H9 (cell line): ENCODE measurements at regions not wholly inside any gene's neighbourhood (a gene's known extent, or its start where the extent isn't known, plus 50 kb on each side); places are given as distances from the start of the nearest gene placed in this dataset.
A peak's percentile ranks its signal among the peaks of the same experiment; 100 is the strongest.

Experiments
- DNase-seq: peaks from one replicate; pipeline ENCODE4 v3.0.0-alpha.2; 2017
- H2AFZ ChIP-seq: one replicate; pipeline ENCODE4 v1.6.1; 2013; ENCODE audit warnings: mild to moderate bottlenecking, low read length, control low read depth, moderate library complexity
- H2AK5ac ChIP-seq: 2 replicates; pipeline ENCODE4 v1.6.1; 2013; ENCODE audit warnings: low read length, control low read depth, mixed read lengths; ENCODE audit not compliant: insufficient read length
- H2BK120ac ChIP-seq: one replicate; pipeline ENCODE4 v1.6.1; 2013; ENCODE audit warnings: low read depth, mild to moderate bottlenecking, low read length, control low read depth, inconsistent platforms; ENCODE audit not compliant: poor library complexity, severe bottlenecking
- H2BK12ac ChIP-seq: 2 replicates; pipeline ENCODE4 v1.6.1; 2013; ENCODE audit warnings: low read length, control low read depth, mixed read lengths, low read depth; ENCODE audit not compliant: insufficient read length
- H2BK15ac ChIP-seq: 2 replicates; pipeline ENCODE4 v1.6.1; 2013; ENCODE audit warnings: low read depth, low read length, control low read depth
- H2BK20ac ChIP-seq: one replicate; pipeline ENCODE4 v1.6.1; 2013; ENCODE audit warnings: low read depth, mild to moderate bottlenecking, low read length, control low read depth, inconsistent platforms; ENCODE audit not compliant: poor library complexity, severe bottlenecking
- H2BK5ac ChIP-seq: 2 replicates; pipeline ENCODE4 v1.6.1; 2013; ENCODE audit warnings: low read length, control low read depth, mixed read lengths; ENCODE audit not compliant: insufficient read length
- H3K14ac ChIP-seq: 2 replicates; pipeline ENCODE4 v1.6.1; 2013; ENCODE audit warnings: low read length, control low read depth; ENCODE audit not compliant: insufficient read depth
- H3K18ac ChIP-seq: 2 replicates; pipeline ENCODE4 v1.6.1; 2013; ENCODE audit warnings: low read depth, mild to moderate bottlenecking, mixed read lengths, low read length, control low read depth; ENCODE audit not compliant: insufficient read length
- H3K23ac ChIP-seq: 2 replicates; pipeline ENCODE4 v1.6.1; 2013; ENCODE audit warnings: low read length, control low read depth, mixed read lengths, low read depth; ENCODE audit not compliant: insufficient read length
- H3K23me2 ChIP-seq: 2 replicates; pipeline ENCODE4 v1.6.1; 2013; ENCODE audit warnings: low read depth, mild to moderate bottlenecking, mixed read lengths, low read length, control low read depth; ENCODE audit not compliant: insufficient read length, poor library complexity, severe bottlenecking
- H3K27ac ChIP-seq: 2 replicates; pipeline ENCODE4 v1.5.1; 2013; ENCODE audit warnings: low read length, control low read depth, mixed read lengths, low read depth; ENCODE audit not compliant: insufficient read length
- H3K27me3 ChIP-seq: 2 replicates; pipeline ENCODE4 v1.6.1; 2013; ENCODE audit warnings: low read length, control low read depth, inconsistent platforms; ENCODE audit not compliant: insufficient read depth
- H3K4ac ChIP-seq: 2 replicates; pipeline ENCODE4 v1.6.1; 2013; ENCODE audit warnings: low read depth, mild to moderate bottlenecking, control low read depth, inconsistent platforms, low read length, moderate library complexity
- H3K4me1 ChIP-seq: 2 replicates; pipeline ENCODE4 v1.6.1; 2013; ENCODE audit warnings: low read length, control low read depth, inconsistent platforms; ENCODE audit not compliant: insufficient read depth
- H3K4me2 ChIP-seq: 2 replicates; pipeline ENCODE4 v1.6.1; 2013; ENCODE audit warnings: low read length, control low read depth, mixed read lengths; ENCODE audit not compliant: insufficient read length, insufficient read depth
- H3K56ac ChIP-seq: 2 replicates; pipeline ENCODE4 v1.6.1; 2013; ENCODE audit warnings: low read depth, mild to moderate bottlenecking, mixed read lengths, low read length, control low read depth; ENCODE audit not compliant: insufficient read length
- H3K79me1 ChIP-seq: 2 replicates; pipeline ENCODE4 v1.6.1; 2013; ENCODE audit warnings: low read depth, mild to moderate bottlenecking, moderate library complexity, low read length, control low read depth, inconsistent platforms; ENCODE audit not compliant: insufficient read depth, poor library complexity, severe bottlenecking
- H3K79me2 ChIP-seq: 2 replicates; pipeline ENCODE4 v1.6.1; 2013; ENCODE audit warnings: low read length, control low read depth, inconsistent platforms; ENCODE audit not compliant: insufficient read depth
- H3K9ac ChIP-seq: 2 replicates; pipeline ENCODE4 v1.6.1; 2013; ENCODE audit warnings: low read length, control low read depth, mixed read lengths; ENCODE audit not compliant: insufficient read length; ENCODE audit errors: extremely low read depth
- H3K9me3 ChIP-seq: one replicate; pipeline ENCODE4 v1.6.1; 2013; ENCODE audit warnings: low read depth, low read length, inconsistent platforms; ENCODE audit not compliant: control insufficient read depth
- H3T11ph ChIP-seq: one replicate; pipeline ENCODE4 v1.6.1; 2013; ENCODE audit warnings: mild to moderate bottlenecking, low read length, control low read depth, inconsistent platforms
- H4K20me1 ChIP-seq: one replicate; pipeline ENCODE4 v1.6.1; 2013; ENCODE audit not compliant: control insufficient read depth, insufficient read length, insufficient read depth
- H4K5ac ChIP-seq: 2 replicates; pipeline ENCODE4 v1.6.1; 2013; ENCODE audit warnings: low read depth, mild to moderate bottlenecking, mixed read lengths, low read length, control low read depth; ENCODE audit not compliant: insufficient read length
- H4K8ac ChIP-seq: replicated peaks from 2 replicates; pipeline ENCODE4 v1.6.1; 2013; ENCODE audit warnings: low read length, control low read depth, mixed read lengths, low read depth; ENCODE audit not compliant: insufficient read length
- H4K91ac ChIP-seq: 2 replicates; pipeline ENCODE4 v1.6.1; 2013; ENCODE audit warnings: low read depth, mild to moderate bottlenecking, moderate library complexity, mixed read lengths, low read length, control low read depth; ENCODE audit not compliant: insufficient read length
- H3K27ac Mint-ChIP-seq, 3 experiments: 2 replicates in 2 of 3; 3 replicates in 1 of 3; pipeline ENCODE4 v1.8.0; 2020 to 2021; ENCODE audit warnings: mixed read lengths in 3 of 3, mild to moderate bottlenecking in 1 of 3, moderate library complexity in 1 of 3
- H3K27me3 Mint-ChIP-seq: 2 replicates; pipeline ENCODE4 v1.8.0; 2021; ENCODE audit warnings: low read depth, mild to moderate bottlenecking, moderate library complexity, mixed read lengths
- H3K36me3 Mint-ChIP-seq, 3 experiments: 2 replicates in 2 of 3; 3 replicates in 1 of 3; pipeline ENCODE4 v1.8.0; 2020 to 2021; ENCODE audit warnings: low read depth in 3 of 3, mixed read lengths in 3 of 3; ENCODE audit not compliant: insufficient read depth in 1 of 3
- H3K4me1 Mint-ChIP-seq, 2 experiments: 2 replicates each; pipeline ENCODE4 v1.8.0; 2020; ENCODE audit warnings: mixed read lengths in 2 of 2
- H3K4me3 Mint-ChIP-seq, 2 experiments: 2 replicates in 1 of 2; 3 replicates in 1 of 2; pipeline ENCODE4 v1.8.0; 2020 to 2021; ENCODE audit warnings: mild to moderate bottlenecking in 2 of 2, mixed read lengths in 2 of 2, moderate library complexity in 1 of 2
- H3K9me3 Mint-ChIP-seq, 2 experiments: 2 replicates in 1 of 2; 3 replicates in 1 of 2; pipeline ENCODE4 v1.8.0; 2020; ENCODE audit warnings: mild to moderate bottlenecking in 2 of 2, mixed read lengths in 2 of 2, moderate library complexity in 1 of 2
- CTCF ChIP-seq: fragments of 200-600 bp; sonication (generic); conservative IDR thresholded peaks from 3 replicates; pipeline ENCODE4 v1.8.0; 2021; ENCODE audit warnings: antibody characterized with exemption, mild to moderate bottlenecking
- WGBS: extraction: QIAGEN DNeasy Blood & Tissue Kit; methylation state at CpG from one replicate; pipeline ENCODE4 v1.1.7; 2013; ENCODE audit warnings: missing lambda C conversion rate, low lambda C conversion rate, mixed read lengths; ENCODE audit not compliant: insufficient read length; ENCODE audit errors: extremely low coverage; 5-methylcytosine and 5-hydroxymethylcytosine counted together

- Histone ChIP-seq H3K27ac (no peak overlapping the region), H2BK120ac (no peak overlapping the region), H3K4me2 (peak overlapping the region; percentile 2), H4K91ac (no peak overlapping the region), H3K9ac (no peak overlapping the region), H3K4me1 (peaks cover 5% of the 10 kb centered on the region; the same call in 1 of the 2 replicates), H3K18ac (peak overlapping the region; percentile 28), H3K79me2 (no peaks in the 10 kb centered on the region), H3K79me1 (no peaks in the 10 kb centered on the region), H2AFZ (no peak overlapping the region), H2BK12ac (no peak overlapping the region), H3K56ac (no peak overlapping the region), H2BK5ac (no peak overlapping the region), H3K4ac (no peak overlapping the region), H2AK5ac (no peak overlapping the region), H2BK20ac (no peak overlapping the region), H4K8ac (no peak overlapping the region), H3K23me2 (no peaks in the 10 kb centered on the region), H2BK15ac (no peak overlapping the region), H3K9me3 (no peaks in the 10 kb centered on the region), H4K20me1 (no peaks in the 10 kb centered on the region), H3K14ac (no peak overlapping the region; the same call in 1 of the 2 replicates), H3K27me3 (no peaks in the 10 kb centered on the region), H3K23ac (no peak overlapping the region), H4K5ac (peak overlapping the region; percentile 19), H3T11ph (no peak overlapping the region)
- no peaks in the 10 kb centered on the region; the same call in none of the 2 replicates for H3K27me3 Mint-ChIP-seq
- H3K36me3 Mint-ChIP-seq = no peaks in the 10 kb centered on the region
- H3K4me3 Mint-ChIP-seq = no peak overlapping the region; a peak in 1 of 5 replicates
- peak; percentile 60 for DNase-seq
- H3K27ac Mint-ChIP-seq = peak overlapping the region in 2 of 3 experiments; percentile 81 to 83; a peak in 3 of 7 replicates
- no peak for TF ChIP-seq CTCF
- peaks cover 9 to 10% of the 10 kb centered on the region in 2 experiments for H3K4me1 Mint-ChIP-seq
- WGBS = no CpG with 5 or more reads among the region's 8 CpGs
- no peaks in the 10 kb centered on the region for H3K9me3 Mint-ChIP-seq
Measured at GRCh38 chr2:231655488-231655887, 52.8 kb upstream of the PTMA start.
